ENCODE measurements at regions not wholly inside any gene's neighbourhood (a gene's known extent, or its start where the extent isn't known, plus 50 kb on each side); places are given as distances from the start of the nearest gene placed in this dataset.

DNA sequence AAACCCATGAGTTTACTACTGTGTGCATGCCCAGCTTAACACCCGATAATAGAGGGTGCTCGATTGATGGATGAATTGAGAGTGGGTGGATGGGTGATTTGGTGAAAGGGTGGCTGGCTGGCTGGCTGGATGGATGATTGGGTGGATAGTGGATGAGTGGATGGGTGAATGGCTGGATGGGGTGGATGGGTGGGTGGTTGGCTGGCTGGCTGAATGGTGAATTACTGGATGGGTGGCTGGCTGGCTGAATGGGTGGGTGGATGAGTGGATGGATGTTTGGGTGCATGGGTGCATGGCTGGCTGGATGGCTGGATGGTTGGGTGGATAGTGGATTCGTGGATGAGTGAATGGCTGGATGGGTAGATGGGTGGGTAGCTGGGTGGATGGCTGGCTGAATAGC lies 201.1 kb downstream of the IRX1 start:
- TF ChIP-seq SIN3A (IDR thresholded peaks at IDR 0.05; ENCODE audit: borderline replicate concordance, insufficient read depth, low read length): no peak
- no peak for TF ChIP-seq POLR2AphosphoS5 (IDR thresholded peaks at IDR 0.05; ENCODE audit: low read depth, low read length)
- TF ChIP-seq REST (IDR thresholded peaks at IDR 0.05; ENCODE audit: insufficient read depth in 1 of 2, low read depth in 2 of 2, low read length in 2 of 2): no peak
- TF ChIP-seq FOXP2 (optimal IDR thresholded peaks at IDR 0.05; ENCODE audit: borderline replicate concordance, extremely low read depth, extremely low read length, insufficient read depth): no peak
- no peak for TF ChIP-seq TAF1 (IDR thresholded peaks at IDR 0.05; ENCODE audit: borderline replicate concordance, insufficient read depth, low read length)

- TF ChIP-seq POLR2AphosphoS5 (IDR thresholded peaks at IDR 0.05; ENCODE audit: low read depth, low read length): no peak
- no peak for TF ChIP-seq FOXP2 (optimal IDR thresholded peaks at IDR 0.05; ENCODE audit: borderline replicate concordance, extremely low read depth, extremely low read length, insufficient read depth)
- TF ChIP-seq REST (IDR thresholded peaks at IDR 0.05; ENCODE audit: insufficient read depth in 1 of 2, low read depth in 2 of 2, low read length in 2 of 2): no peak
- no peak for TF ChIP-seq TAF1 (IDR thresholded peaks at IDR 0.05; ENCODE audit: borderline replicate concordance, insufficient read depth, low read length)
- TF ChIP-seq SIN3A (IDR thresholded peaks at IDR 0.05; ENCODE audit: borderline replicate concordance, insufficient read depth, low read length): no peak
Observed at GRCh38 chr5:3801967-3802366, 206.3 kb downstream of the IRX1 start.

- TF ChIP-seq SIN3A (IDR thresholded peaks at IDR 0.05; ENCODE audit: borderline replicate concordance, insufficient read depth, low read length): no peak
- TF ChIP-seq FOXP2 (optimal IDR thresholded peaks at IDR 0.05; ENCODE audit: borderline replicate concordance, extremely low read depth, extremely low read length, insufficient read depth): no peak
- TF ChIP-seq TAF1 (IDR thresholded peaks at IDR 0.05; ENCODE audit: borderline replicate concordance, insufficient read depth, low read length): no peak
- TF ChIP-seq POLR2AphosphoS5 (IDR thresholded peaks at IDR 0.05; ENCODE audit: low read depth, low read length): no peak
- no peak for TF ChIP-seq REST (IDR thresholded peaks at IDR 0.05; ENCODE audit: insufficient read depth in 1 of 2, low read depth in 2 of 2, low read length in 2 of 2)
Observed at GRCh38 chr5:3809455-3809854, 213.8 kb downstream of the IRX1 start.

- TF ChIP-seq FOXP2 (optimal IDR thresholded peaks at IDR 0.05; ENCODE audit: borderline replicate concordance, extremely low read depth, extremely low read length, insufficient read depth) (no peak), POLR2AphosphoS5 (IDR thresholded peaks at IDR 0.05; ENCODE audit: low read depth, low read length) (no peak), TAF1 (IDR thresholded peaks at IDR 0.05; ENCODE audit: borderline replicate concordance, insufficient read depth, low read length) (no peak), SIN3A (IDR thresholded peaks at IDR 0.05; ENCODE audit: borderline replicate concordance, insufficient read depth, low read length) (no peak), REST (IDR thresholded peaks at IDR 0.05; ENCODE audit: insufficient read depth in 1 of 2, low read depth in 2 of 2, low read length in 2 of 2) (no peak)
Observed at GRCh38 chr5:3811116-3811515, 215.5 kb downstream of the IRX1 start.

DNA sequence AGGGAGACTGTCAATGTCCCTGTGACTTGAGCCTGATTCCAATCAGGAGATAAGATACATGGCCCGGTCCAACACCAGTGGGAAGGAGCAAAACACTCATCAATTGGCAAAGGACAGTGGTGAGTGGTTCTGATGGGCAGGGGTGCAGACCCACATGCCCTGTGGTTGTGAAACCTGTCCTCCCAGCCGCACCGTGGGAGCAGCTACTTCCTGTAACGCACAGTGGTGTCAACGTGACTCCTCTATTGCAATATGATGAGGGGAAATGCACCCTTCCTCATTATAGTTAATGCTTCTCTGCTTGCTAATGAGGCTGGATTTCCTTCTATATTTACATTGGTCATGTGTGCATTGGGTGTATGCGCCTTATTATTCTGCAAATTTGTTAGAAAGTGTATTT lies 223.0 kb downstream of the IRX1 start:
- TF ChIP-seq SIN3A (IDR thresholded peaks at IDR 0.05; ENCODE audit: borderline replicate concordance, insufficient read depth, low read length): no peak
- TF ChIP-seq FOXP2 (optimal IDR thresholded peaks at IDR 0.05; ENCODE audit: borderline replicate concordance, extremely low read depth, extremely low read length, insufficient read depth): no peak
- TF ChIP-seq TAF1 (IDR thresholded peaks at IDR 0.05; ENCODE audit: borderline replicate concordance, insufficient read depth, low read length): no peak
- TF ChIP-seq POLR2AphosphoS5 (IDR thresholded peaks at IDR 0.05; ENCODE audit: low read depth, low read length): no peak
- TF ChIP-seq REST (IDR thresholded peaks at IDR 0.05; ENCODE audit: insufficient read depth in 1 of 2, low read depth in 2 of 2, low read length in 2 of 2): no peak

Data from PFSK-1 (cell line).